ENCODE measurements at regions not wholly inside any gene's neighbourhood (a gene's known extent, or its start where the extent isn't known, plus 50 kb on each side); places are given as distances from the start of the nearest gene placed in this dataset.
"Not testable (repeated sequence)": the region's sequence is repeated elsewhere in the genome, so short reads cannot be mapped to it uniquely, and the experiment has no call there.

- not testable (repeated sequence) for DNase-seq
Measured at GRCh38 chr7:9919-10318, 182.5 kb upstream of the FAM20C start.

DNA sequence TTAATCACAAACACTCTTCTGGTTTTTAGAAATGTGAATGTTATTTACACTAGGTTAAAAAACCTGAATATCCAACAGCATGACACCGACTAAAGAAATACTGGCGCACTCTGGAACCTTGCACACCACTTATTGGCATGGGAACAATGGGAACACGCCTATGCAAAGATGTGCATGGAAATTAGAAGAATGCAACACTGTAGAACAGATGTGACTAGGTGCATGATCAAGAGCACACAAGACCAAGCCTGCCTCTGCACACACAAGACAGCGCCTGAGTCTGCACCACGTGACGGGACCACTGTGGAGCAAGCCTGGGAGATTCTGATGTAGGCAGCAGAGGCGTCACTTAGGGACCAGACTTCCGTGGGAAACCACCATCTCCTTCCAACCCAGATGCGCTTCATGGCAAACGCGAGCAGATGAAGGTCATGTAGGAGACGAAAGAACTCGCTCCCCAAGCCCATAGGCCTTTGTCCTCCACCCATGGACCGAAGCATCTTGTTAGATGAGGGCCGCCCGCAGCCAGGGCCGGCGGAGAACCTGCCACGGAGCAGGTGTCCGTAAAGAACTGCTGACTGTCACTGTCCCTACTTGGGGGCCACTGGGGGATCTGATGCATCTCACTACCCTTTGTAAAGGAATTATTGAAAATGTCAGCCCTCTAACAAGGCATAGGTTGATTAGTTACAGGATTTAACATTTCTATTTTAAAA, 159.6 kb upstream of the FAM20C start:
- DNase-seq, result not testable (repeated sequence)

- DNase-seq, result not testable (repeated sequence)
Measured at GRCh38 chr7:35121-35541, 157.2 kb upstream of the FAM20C start.

- DNase-seq, result not testable (repeated sequence)
Measured at GRCh38 chr7:36539-36938, 155.8 kb upstream of the FAM20C start.

GRCh38 chr7:37656-38055, 154.7 kb upstream of the FAM20C start:
- DNase-seq, result not testable (repeated sequence)

DNA sequence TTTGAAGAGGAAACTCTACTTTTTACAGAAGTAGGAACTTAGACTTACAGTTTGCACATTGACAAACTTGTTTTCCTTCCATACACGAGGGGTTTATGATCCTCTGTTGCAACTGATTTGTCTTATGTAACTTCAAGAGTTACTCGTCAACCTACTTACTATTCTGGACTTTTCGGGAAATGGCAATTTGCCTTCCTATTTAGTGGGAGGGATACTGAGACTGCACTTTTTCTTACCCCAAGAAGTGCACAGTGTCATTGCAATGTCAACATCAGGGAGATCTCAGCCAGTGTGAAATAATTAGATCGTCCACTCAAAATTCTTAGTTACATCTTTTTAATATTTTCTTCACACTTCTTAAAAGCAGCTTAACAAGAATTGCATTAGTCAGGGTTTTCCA, 153.9 kb upstream of the FAM20C start:
- DNase-seq, result not testable (repeated sequence)

DNA sequence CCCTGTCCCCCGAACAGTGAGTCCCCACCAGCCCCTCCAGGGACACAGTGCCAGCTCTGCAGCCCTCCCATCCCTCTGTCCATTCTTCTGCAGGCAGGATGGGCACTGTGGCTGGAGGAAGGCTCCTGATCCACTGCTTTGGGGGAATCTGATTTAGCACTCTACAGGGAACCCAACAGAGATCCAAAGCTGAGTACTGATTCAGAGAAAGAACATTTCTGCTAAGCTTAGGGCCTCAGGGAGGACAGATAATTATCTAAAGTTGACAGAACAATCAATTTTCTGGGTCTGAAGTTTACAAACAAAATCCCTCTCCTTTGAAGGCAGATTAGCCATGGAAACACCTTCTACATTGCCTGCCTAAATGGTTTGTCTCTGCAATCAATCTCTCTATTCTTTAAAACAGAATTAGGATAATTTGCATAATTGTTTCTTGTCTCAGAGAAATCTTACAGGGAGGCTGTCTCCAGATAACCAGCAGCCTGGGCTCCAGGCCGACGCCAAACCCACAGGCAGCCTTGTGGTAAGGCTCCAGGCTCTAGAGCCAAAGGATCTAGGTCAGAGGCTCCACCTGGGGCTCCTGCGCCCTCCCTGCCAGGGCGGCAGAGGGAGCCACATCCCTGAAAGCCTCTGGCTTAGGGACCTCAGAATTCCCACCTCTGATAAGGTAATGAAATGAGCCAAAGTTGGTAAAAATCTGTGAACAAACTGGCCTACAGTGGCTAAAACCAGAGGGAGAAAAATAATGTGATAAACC, 152.2 kb upstream of the FAM20C start:
- DNase-seq, result not testable (repeated sequence)

DNA sequence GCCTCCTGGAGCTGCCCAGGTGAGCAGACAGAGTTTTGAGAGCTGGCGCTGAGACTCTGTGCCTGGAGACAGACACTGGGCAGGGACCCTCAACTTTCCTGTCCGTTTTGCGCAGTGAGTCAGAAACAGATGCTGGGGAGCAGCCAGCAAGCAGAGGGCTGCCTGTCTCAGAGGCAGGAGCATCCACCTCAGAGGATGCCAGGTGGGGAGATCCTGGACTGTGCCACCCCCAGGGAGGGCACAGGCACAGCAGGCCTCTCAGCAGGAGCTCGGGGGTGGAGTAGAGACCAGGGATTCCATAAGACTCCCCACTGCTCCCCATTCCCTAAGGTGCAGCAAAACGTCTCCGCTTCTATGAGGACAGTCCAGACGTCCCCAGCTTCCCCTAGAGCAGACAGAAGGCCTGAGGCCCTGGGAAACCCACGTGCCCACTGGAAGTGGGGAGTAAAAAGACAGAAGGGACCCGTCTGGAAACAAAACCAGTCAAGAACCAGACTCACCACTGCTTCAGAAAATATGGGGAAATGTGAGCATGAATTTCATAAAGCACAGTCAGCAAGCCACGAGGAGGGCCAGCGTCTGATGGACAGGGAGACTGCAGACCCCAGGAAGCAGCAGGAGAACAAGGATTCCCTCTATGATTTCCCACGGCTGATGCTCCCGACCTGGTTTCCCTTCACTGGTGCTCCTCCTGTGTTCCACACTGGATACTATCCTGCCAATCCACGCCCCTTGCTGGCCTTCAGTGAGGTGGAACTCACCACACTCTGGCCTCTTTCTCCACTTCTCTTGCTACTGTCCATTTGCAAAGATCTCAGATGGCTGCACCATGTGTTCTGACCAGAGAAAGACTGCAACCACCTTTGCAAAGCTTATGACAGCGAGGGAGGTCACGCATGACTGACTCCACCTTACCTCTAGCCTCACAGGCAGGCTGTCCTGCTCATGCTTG, 151.3 kb upstream of the FAM20C start:
- DNase-seq, result no peak

- no peak for DNase-seq
Measured at GRCh38 chr7:41917-42565, 150.3 kb upstream of the FAM20C start.

DNA sequence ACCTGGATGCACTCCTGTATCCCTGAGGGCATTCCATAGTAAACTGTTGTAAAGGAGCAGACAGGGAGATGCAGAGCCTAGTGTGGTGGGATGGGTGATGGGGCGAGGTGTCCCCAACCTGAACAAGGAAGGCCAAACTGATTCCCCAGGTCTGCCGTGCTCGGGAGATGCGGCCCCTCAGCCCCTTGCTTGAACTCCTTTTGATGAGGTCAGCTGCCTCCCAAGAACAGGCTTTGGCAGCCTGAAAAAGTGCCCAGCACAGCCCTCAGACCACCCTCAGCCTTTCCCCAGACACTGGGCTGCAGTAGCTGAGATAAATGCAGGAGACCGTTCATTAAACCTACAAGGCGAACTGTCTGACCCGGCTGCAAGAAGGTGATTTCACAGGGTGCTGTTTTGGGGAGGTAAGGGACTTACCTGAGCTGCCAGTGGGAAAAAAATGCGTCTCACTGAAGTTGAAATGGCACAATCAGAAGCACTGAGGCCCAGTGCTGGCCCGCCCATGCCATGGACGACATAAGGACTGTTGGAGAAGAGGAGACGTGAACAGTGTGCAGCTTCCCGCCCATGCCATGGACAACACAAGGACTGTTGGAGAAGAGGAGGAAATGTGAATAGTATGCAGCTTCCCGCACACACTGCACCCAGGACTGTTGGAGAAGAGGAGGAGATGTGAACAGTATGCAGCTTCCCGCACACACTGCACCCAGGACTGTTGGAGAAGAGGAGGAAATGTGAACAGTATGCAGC, 148.4 kb upstream of the FAM20C start:
- no peak for DNase-seq

GRCh38 chr7:44541-44896, 147.9 kb upstream of the FAM20C start:
- no peak for DNase-seq

DNA sequence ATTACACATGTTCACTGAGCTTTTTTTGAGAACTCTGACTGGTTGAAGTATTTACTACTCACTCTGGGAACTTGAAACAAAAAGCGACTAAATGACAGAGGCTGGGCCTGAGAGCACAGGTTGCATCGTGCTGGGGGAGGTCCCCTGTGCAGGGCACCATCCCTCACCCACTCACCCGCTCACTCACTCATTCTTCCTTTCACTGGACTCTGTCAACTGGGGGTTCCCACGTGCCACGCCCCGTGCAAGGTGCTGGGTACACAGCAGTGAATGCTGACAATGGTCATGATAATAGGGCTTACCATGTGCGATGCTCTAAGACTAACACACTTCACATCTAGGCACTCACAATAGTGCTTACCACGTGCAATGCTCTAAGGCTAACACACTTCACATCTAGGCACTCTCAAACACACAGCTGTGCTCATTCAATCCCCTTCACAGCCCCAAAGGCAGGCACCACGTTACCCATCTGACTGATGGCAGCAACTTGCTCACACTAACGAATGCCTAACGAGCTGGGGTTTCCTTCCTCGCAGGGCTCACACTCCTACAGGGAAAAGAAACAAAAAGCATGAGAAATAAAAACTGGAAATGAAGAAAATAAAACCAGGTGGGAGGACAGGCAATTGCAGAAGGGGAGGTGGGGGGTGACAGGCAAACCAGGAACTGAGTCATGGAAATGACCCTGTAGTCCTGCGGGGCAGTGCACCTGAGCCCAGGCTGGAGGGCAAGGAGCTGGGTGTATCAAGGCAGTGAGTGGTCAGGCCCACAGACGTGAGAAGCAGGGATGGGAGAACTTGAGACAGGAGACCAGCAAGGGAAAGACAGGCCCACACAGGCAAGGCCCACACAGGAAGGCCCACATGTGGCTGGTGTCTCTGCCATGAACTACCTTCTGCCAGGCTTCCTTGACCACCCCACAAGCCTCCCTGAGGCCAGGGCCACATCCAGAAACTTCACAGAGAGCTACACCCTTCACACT, 147.0 kb upstream of the FAM20C start:
- no peak for DNase-seq

DNA sequence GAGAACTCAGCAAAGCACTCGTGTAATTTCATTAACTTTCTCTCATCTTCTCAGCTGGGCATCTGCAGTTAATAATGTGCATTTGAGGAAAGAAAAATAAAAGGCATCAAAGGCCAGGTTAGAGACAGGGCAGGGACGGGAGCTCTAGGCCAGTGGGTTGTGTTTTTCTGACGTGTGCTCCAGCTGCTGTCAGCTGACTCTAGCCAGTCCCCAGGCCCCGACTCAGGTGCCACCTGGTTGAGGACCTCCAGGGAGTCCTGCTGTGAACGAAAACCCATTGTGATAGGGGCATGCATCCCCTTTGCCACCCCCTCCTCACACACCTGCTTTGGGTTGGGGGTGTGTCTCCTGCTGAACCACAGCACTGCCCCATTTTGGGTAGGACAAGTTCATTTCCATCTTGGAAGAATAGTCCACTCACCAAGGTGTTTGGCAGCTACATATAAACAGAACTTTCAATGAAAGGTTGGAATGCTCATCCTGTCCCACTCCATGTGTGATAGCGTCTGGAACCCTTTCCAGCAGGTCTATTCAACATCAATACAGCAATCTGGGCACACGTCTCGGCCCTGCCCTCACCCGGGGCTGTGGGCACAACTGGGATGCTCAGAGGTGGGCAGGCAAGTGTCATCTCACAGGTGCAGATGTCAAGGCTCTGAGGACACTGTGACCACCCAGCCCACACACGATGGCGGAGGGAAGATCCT, 146.1 kb upstream of the FAM20C start:
- no peak for DNase-seq

- DNase-seq, result no peak
Measured at GRCh38 chr7:46830-47140, 145.6 kb upstream of the FAM20C start.

- no peak for DNase-seq
Measured at GRCh38 chr7:51456-52068, 140.8 kb upstream of the FAM20C start.

DNA sequence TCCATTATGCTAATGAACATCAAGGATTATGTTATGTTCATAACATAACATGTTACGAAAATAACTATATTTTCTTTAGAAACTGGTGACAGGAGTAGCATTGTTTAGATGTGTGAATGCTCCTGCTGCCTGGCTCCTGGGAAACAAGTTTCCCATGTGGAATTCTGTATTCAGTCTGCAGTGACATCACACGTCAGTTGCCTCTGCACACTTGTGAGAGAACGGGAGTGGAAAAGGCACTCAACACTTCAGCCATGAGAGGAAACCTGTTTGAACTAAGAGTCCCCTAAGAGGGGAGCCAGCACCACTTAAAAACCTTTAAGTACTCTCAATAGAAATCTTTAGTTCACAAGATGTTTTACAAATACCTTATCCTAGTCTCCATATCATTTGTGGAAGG, 140.3 kb upstream of the FAM20C start:
- no peak for DNase-seq

DNA sequence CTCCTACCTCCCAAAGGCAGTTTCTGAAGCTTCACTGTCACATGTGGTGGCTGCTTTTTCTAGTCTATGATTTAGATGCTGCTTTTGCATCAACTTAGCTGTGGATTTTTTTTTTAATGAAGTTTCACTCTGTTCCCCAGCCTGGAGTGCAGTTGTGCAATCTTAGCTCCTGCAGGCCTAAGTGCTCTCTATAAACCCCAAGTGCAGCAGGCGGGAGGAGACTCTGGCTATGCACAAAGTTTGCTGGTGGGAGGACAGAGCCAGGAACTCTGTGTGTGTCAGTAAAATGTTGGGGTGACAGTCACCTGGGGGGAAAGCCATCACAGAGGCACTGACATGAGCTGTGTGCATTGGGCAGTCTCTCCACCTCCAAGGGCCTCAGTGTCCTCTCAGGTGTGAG, 138.8 kb upstream of the FAM20C start:
- no peak for DNase-seq

GRCh38 chr7:54615-55014, 137.8 kb upstream of the FAM20C start:
- DNase-seq, result no peak

GRCh38 chr7:55690-56248, 136.6 kb upstream of the FAM20C start:
- no peak for DNase-seq

All from NCI-H2171 treated with DMSO at 0.1 percent for 48 hours (cell line).